GM12878 (cell line): ENCODE measurements at regions not wholly inside any gene's neighbourhood (a gene's known extent, or its start where the extent isn't known, plus 50 kb on each side); places are given as distances from the start of the nearest gene placed in this dataset.

Experiments
- ETV6 ChIP-seq, 2 experiments: fragments of 450-650 bp in 1 of 2; IDR thresholded peaks in 1 of 2; conservative IDR thresholded peaks in 1 of 2; 2 replicates each; pipeline ENCODE4 v1.6.1; 2014; ENCODE audit warnings: antibody characterized with exemption in 1 of 2, borderline replicate concordance in 1 of 2, low read depth in 1 of 2, mild to moderate bottlenecking in 1 of 2, moderate library complexity in 1 of 2
- SP1 ChIP-seq: IDR thresholded peaks from one replicate; pipeline ENCODE4 v1.6.1; 2011; ENCODE audit warnings: low read depth, low read length
- TF ChIP-seq, protein P1 (sequence below): fragments of 450-650 bp; IDR thresholded peaks from 2 replicates; pipeline ENCODE4 v1.6.1; 2017; ENCODE audit warnings: mild to moderate bottlenecking
- TF ChIP-seq, protein P2 (sequence below), 3 experiments: IDR thresholded peaks in 2 of 3; conservative IDR thresholded peaks in 1 of 3; 2 replicates each; pipeline ENCODE4 v1.5.1; 2011; ENCODE audit warnings: low read depth in 3 of 3, low read length in 3 of 3, mild to moderate bottlenecking in 3 of 3, control low read depth in 2 of 3, moderate library complexity in 2 of 3, inconsistent platforms in 1 of 3, mixed read lengths in 1 of 3; ENCODE audit not compliant: control insufficient read depth in 2 of 3, insufficient read depth in 1 of 3; ENCODE audit errors: extremely low read depth in 1 of 3

DNA sequence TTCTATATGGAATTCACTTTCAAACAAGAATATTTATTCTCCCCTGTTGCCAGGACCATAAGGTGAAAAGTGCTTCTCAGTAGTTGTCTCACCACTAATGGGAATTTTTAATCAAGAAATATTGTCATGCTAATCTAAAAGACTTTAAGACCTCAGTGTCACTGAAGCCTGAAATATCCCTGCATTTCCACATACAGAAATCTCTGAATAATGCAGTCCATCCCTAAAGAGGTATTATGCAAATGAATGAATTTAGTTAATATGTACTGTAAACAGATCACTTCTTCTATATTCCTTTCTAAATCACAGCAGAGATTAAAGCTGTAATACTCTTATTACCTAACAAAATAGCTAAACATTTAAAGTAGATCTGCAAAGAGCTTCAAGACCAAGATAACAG, 531.1 kb upstream of the CDH6 start:
- TF ChIP-seq, protein P1, sequence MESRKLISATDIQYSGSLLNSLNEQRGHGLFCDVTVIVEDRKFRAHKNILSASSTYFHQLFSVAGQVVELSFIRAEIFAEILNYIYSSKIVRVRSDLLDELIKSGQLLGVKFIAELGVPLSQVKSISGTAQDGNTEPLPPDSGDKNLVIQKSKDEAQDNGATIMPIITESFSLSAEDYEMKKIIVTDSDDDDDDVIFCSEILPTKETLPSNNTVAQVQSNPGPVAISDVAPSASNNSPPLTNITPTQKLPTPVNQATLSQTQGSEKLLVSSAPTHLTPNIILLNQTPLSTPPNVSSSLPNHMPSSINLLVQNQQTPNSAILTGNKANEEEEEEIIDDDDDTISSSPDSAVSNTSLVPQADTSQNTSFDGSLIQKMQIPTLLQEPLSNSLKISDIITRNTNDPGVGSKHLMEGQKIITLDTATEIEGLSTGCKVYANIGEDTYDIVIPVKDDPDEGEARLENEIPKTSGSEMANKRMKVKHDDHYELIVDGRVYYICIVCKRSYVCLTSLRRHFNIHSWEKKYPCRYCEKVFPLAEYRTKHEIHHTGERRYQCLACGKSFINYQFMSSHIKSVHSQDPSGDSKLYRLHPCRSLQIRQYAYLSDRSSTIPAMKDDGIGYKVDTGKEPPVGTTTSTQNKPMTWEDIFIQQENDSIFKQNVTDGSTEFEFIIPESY = no peak
- TF ChIP-seq, protein P2, sequence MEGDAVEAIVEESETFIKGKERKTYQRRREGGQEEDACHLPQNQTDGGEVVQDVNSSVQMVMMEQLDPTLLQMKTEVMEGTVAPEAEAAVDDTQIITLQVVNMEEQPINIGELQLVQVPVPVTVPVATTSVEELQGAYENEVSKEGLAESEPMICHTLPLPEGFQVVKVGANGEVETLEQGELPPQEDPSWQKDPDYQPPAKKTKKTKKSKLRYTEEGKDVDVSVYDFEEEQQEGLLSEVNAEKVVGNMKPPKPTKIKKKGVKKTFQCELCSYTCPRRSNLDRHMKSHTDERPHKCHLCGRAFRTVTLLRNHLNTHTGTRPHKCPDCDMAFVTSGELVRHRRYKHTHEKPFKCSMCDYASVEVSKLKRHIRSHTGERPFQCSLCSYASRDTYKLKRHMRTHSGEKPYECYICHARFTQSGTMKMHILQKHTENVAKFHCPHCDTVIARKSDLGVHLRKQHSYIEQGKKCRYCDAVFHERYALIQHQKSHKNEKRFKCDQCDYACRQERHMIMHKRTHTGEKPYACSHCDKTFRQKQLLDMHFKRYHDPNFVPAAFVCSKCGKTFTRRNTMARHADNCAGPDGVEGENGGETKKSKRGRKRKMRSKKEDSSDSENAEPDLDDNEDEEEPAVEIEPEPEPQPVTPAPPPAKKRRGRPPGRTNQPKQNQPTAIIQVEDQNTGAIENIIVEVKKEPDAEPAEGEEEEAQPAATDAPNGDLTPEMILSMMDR (IDR thresholded peaks at IDR 0.05 in 2 of 3, conservative IDR thresholded peaks at IDR 0.05 in 1 of 3; ENCODE audit: control insufficient read depth in 2 of 3, extremely low read depth in 1 of 3, insufficient read depth in 1 of 3, low read depth in 3 of 3, low read length in 3 of 3) = no peak
- TF ChIP-seq ETV6 (conservative IDR thresholded peaks at IDR 0.05 in 1 of 2, IDR thresholded peaks at IDR 0.05 in 1 of 2; ENCODE audit: borderline replicate concordance in 1 of 2, low read depth in 1 of 2) (no peak), SP1 (no peak)
